ACC112 (cell line): ENCODE measurements at regions not wholly inside any gene's neighbourhood (a gene's known extent, or its start where the extent isn't known, plus 50 kb on each side); places are given as distances from the start of the nearest gene placed in this dataset.

ENCODE experiments used
- H2AFZ ChIP-seq: fragments of 200-600 bp; sonication (generic); one replicate; pipeline ENCODE4 v1.6.0; 2017; ENCODE audit warnings: antibody characterized with exemption, low read length; ENCODE audit not compliant: unreplicated experiment
- H3K27ac ChIP-seq: fragments of 200-600 bp; sonication (generic); 2 replicates; pipeline ENCODE4 v1.5.1; 2014; ENCODE audit warnings: low read depth, mild to moderate bottlenecking, antibody characterized with exemption, low read length, moderate library complexity
- H3K27me3 ChIP-seq: fragments of 200-600 bp; sonication (generic); 2 replicates; pipeline ENCODE4 v1.6.1; 2014; ENCODE audit warnings: mild to moderate bottlenecking, antibody characterized with exemption, low read length, moderate library complexity, mixed read lengths; ENCODE audit not compliant: insufficient read depth
- H3K36me3 ChIP-seq: fragments of 200-600 bp; sonication (generic); 2 replicates; pipeline ENCODE4 v1.6.1; 2016; ENCODE audit warnings: mild to moderate bottlenecking, antibody characterized with exemption, low read length, moderate library complexity, mixed read lengths; ENCODE audit not compliant: insufficient read depth
- H3K4me1 ChIP-seq: fragments of 200-600 bp; sonication (generic); one replicate; pipeline ENCODE4 v1.6.1; 2016; ENCODE audit warnings: low read length, mixed read lengths; ENCODE audit not compliant: insufficient read depth, unreplicated experiment, control insufficient read depth
- H3K4me3 ChIP-seq: fragments of 200-600 bp; sonication (generic); 2 replicates; pipeline ENCODE4 v1.5.1; 2014; ENCODE audit warnings: mild to moderate bottlenecking, low read depth, low read length
- H3K79me2 ChIP-seq: fragments of 200-600 bp; sonication (generic); one replicate; pipeline ENCODE4 v1.6.0; 2016; ENCODE audit warnings: low read length; ENCODE audit not compliant: control insufficient read depth, unreplicated experiment, insufficient read depth

- Histone ChIP-seq H3K36me3 (no peaks in the 10 kb centered on the region), H3K27ac (no peak overlapping the region), H3K79me2 (no peaks in the 10 kb centered on the region), H3K27me3 (peaks cover 6% of the 10 kb centered on the region; the same call in 1 of the 2 replicates), H2AFZ (no peak overlapping the region), H3K4me1 (no peaks in the 10 kb centered on the region), H3K4me3 (no peak overlapping the region)
These were observed 117.6 kb downstream of the TNFSF13B start for GRCh38 chr13:108387156-108387555.

- H3K79me2 ChIP-seq = no peaks in the 10 kb centered on the region
- H2AFZ ChIP-seq = no peak overlapping the region
- H3K4me1 ChIP-seq = no peaks in the 10 kb centered on the region
- peaks cover 34% of the 10 kb centered on the region for H3K27me3 ChIP-seq
- no peak overlapping the region for H3K4me3 ChIP-seq
- H3K27ac ChIP-seq = no peak overlapping the region
- no peaks in the 10 kb centered on the region for H3K36me3 ChIP-seq
These were observed 133.3 kb downstream of the TNFSF13B start for GRCh38 chr13:108402850-108403249.

GRCh38 chr13:108407495-108407894, 138.0 kb downstream of the TNFSF13B start:
- no peaks in the 10 kb centered on the region for H3K79me2 ChIP-seq
- no peaks in the 10 kb centered on the region for H3K36me3 ChIP-seq

DNA sequence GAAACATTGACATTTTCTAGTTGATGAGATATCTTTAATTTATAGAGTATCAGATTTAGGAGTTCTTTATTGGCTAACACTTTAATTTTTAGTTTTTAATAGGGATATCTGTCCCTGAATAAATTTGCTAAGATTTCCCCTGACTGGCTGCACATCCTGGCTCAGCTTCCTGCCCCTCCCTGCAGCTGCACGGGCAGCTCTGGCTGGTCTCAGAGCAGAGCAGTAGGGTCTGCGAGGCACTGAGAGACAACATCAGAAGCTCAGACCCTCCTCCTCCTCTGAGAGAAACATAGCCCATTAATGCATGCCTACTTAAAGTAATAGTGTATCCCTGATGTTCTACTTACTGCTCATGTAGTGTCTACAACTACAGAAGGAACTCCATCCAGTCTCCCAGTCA, 139.2 kb downstream of the TNFSF13B start:
- Histone ChIP-seq H3K79me2 (no peaks in the 10 kb centered on the region), H3K36me3 (no peaks in the 10 kb centered on the region), H3K4me3 (no peak overlapping the region), H3K27ac (no peak overlapping the region), H3K4me1 (no peaks in the 10 kb centered on the region), H3K27me3 (peaks cover 25% of the 10 kb centered on the region), H2AFZ (no peak overlapping the region)

More at GRCh38 chr13:108407495-108407894, 138.0 kb downstream of the TNFSF13B start:
- Histone ChIP-seq H3K4me3 (no peak overlapping the region), H3K4me1 (no peaks in the 10 kb centered on the region), H3K27me3 (peaks cover 25% of the 10 kb centered on the region), H2AFZ (no peak overlapping the region), H3K27ac (no peak overlapping the region)

DNA sequence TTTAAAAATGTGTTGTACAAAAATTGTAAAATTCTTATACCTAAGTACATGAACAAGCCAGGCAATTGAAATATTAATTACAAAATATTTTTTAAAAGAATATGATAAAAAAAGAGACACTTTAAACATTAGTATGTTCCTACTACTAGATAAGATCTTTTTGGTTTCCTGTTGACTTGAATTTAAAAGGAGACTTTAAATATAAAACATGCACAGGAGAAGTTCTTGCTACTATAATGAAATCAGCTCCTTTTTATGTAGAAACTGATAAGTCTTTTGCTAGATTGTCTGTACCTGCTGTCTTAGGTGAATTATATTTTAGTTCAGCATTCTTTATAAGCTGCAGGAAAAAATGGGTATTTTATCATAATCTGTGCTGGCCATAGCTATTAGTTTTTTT, 140.2 kb downstream of the TNFSF13B start:
- H2AFZ ChIP-seq = no peak overlapping the region
- peaks cover 14% of the 10 kb centered on the region; the same call in 1 of the 2 replicates for H3K27me3 ChIP-seq
- H3K79me2 ChIP-seq = no peaks in the 10 kb centered on the region
- H3K4me1 ChIP-seq = no peaks in the 10 kb centered on the region
- H3K36me3 ChIP-seq = no peaks in the 10 kb centered on the region
- H3K4me3 ChIP-seq = no peak overlapping the region
- no peak overlapping the region for H3K27ac ChIP-seq

DNA sequence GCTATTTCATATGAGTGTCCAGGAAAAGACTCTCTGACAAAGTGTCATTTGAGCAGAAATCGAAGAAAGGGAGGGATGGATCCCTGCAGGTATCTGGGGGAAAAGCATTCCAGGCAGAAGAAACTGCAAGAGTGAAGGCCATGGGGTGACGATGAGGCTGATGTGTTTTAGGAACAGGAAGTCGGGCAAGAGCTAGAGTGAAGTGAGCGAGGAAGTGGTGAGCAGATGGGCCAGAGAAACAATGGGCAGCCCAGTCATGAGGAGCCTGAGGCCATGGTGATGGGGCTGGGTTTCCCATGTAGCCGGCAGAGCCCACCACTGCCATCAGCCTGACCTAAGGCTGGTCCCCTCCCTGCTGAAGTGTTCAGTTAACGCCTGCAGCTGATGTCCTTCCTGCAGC, 150.2 kb downstream of the TNFSF13B start:
- Histone ChIP-seq H3K27ac (no peak overlapping the region), H3K79me2 (no peaks in the 10 kb centered on the region), H2AFZ (no peak overlapping the region)

GRCh38 chr13:108425056-108425455, 155.5 kb downstream of the TNFSF13B start:
- Histone ChIP-seq H3K27ac (no peak overlapping the region), H2AFZ (no peak overlapping the region)

More for the DNA sequence above, 150.2 kb downstream of the TNFSF13B start:
- Histone ChIP-seq H3K36me3 (no peaks in the 10 kb centered on the region), H3K27me3 (no peaks in the 10 kb centered on the region; the same call in 1 of the 2 replicates), H3K4me1 (no peaks in the 10 kb centered on the region), H3K4me3 (no peak overlapping the region)

GRCh38 chr13:108426893-108427292, 157.4 kb downstream of the TNFSF13B start:
- H3K27ac ChIP-seq = no peak overlapping the region
- no peak overlapping the region for H2AFZ ChIP-seq
- no peaks in the 10 kb centered on the region for H3K4me1 ChIP-seq
- H3K36me3 ChIP-seq = no peaks in the 10 kb centered on the region
- H3K4me3 ChIP-seq = no peak overlapping the region
- no peaks in the 10 kb centered on the region for H3K79me2 ChIP-seq
- H3K27me3 ChIP-seq = no peaks in the 10 kb centered on the region

More at GRCh38 chr13:108425056-108425455, 155.5 kb downstream of the TNFSF13B start:
- no peaks in the 10 kb centered on the region for H3K4me1 ChIP-seq
- H3K36me3 ChIP-seq = no peaks in the 10 kb centered on the region
- no peak overlapping the region for H3K4me3 ChIP-seq
- H3K79me2 ChIP-seq = no peaks in the 10 kb centered on the region
- no peaks in the 10 kb centered on the region for H3K27me3 ChIP-seq

DNA sequence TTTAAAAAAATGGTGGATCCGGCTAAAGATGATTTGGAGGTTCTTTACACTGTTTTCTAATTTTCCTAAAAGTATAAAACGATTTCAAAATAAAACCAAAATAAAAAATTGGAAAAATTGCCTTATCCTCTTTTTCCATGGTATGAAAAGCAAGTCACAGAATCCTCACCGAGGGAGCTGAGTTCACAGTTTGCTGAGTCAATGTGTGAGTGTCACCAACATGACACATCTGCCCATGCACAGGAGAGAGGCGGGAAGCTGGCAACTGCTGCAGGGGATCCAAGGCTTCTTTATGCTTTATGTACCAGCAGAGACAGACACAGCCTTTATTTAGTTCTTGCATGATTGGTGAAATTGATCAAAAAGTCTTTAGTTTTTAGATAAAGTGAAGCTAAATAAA, 157.8 kb downstream of the TNFSF13B start:
- Histone ChIP-seq H3K27me3 (no peaks in the 10 kb centered on the region), H2AFZ (no peak overlapping the region), H3K4me3 (no peak overlapping the region), H3K36me3 (no peaks in the 10 kb centered on the region), H3K27ac (no peak overlapping the region), H3K79me2 (no peaks in the 10 kb centered on the region), H3K4me1 (no peaks in the 10 kb centered on the region)

- Histone ChIP-seq H3K4me1 (no peaks in the 10 kb centered on the region), H3K79me2 (no peaks in the 10 kb centered on the region), H3K27ac (no peak overlapping the region), H3K36me3 (no peaks in the 10 kb centered on the region), H2AFZ (no peak overlapping the region), H3K4me3 (no peak overlapping the region), H3K27me3 (no peaks in the 10 kb centered on the region)
These were observed 159.2 kb downstream of the TNFSF13B start for GRCh38 chr13:108428691-108429090.

DNA sequence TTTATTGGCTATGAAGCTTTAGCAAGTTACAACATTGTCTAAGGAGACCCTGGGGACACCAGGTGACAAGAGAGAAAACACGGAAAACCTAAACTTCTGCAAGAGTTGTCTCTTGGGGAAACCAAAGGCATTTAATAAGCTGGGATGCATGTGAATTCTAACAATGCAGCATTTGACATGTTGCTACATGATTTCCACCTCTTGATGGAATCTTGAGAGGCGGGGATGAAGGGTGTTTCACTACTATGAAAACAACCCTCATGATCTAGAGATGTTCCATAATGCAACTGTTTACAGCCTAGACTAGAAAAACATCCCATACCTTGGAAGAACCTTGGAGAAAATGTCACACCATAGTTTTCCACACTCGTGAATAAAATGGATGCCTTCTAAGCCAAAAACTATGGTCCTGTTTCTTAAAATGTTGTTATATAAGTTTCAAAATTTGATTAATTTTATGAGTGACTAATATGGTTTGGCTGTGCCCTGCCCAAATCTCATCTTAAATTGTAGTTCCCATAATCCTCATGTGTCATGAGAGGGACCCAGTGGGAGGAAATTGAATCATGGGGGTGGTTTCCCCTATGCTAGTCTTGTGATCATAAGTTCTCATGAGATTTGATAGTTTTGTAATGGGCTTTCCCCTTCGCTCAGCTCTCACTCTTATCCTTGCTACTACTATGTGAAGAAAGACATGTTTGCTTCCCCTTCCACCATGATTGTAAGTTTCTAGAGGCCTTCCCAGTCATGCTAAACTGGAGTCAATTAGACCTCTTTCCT, 164.6 kb downstream of the TNFSF13B start:
- no peak overlapping the region for H2AFZ ChIP-seq
- no peaks in the 10 kb centered on the region; the same call in 1 of the 2 replicates for H3K27me3 ChIP-seq
- peaks cover 4% of the 10 kb centered on the region for H3K4me1 ChIP-seq
- no peaks in the 10 kb centered on the region for H3K36me3 ChIP-seq
- H3K79me2 ChIP-seq = no peaks in the 10 kb centered on the region
- no peak overlapping the region for H3K27ac ChIP-seq
- H3K4me3 ChIP-seq = no peak overlapping the region
